CMK (cell line): ENCODE measurements at regions not wholly inside any gene's neighbourhood (a gene's known extent, or its start where the extent isn't known, plus 50 kb on each side); places are given as distances from the start of the nearest gene placed in this dataset.
A peak's percentile ranks its signal among the peaks of the same experiment; 100 is the strongest.

Experiments
- DNase-seq: peaks from one replicate; pipeline ENCODE4 v3.0.0-alpha.2; 2010; ENCODE audit warnings: low read depth

DNA sequence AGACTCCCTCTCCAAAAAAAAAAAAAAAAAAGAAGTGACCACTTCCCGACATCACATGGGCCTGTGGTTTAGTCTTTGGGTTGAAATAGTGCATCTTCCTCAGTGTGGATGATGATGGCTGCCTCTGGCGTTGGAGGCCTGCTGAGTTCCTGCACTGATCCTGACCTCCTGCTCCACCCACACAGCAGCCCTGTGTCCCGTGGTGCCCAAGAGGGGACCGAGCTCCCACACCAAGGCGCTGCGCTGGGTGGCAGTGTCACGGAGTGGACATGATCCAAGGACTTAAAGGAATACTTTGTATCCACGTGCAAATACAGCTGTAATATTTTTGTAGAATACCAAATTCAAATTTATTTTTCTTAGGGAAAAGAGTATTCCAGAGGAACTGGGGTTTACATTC lies 109.2 kb upstream of the PHACTR3 start:
- no peak for DNase-seq

DNA sequence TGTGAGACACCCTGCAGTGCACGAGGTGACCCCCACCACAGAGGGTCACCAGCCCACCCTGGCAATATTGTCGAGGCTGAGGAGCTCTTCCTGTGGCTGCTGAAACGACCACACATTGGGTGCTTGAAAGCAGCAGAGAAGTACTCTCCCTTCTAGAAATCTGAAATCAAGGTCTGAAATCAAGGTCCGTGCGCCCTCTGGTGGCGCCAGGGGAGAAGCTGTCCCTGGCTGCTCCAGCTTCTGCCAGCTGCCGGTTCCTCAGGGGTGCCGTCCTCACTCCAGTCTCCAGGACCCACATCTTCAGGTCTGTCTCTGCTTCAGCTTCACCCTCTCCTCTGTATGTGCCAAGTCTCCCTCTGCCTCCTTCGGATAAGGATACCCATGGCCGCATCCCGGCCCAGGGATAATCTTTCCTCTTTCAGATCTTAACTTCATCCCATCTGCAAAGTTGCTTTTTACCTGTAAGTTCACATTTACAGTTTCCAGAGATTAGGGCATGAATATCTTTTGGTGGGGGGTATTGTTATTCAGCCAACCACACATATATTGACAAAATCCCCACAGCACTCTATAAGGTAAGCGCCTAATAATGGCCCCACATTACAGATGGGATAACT lies 108.3 kb upstream of the PHACTR3 start:
- peak; percentile 14 for DNase-seq

GRCh38 chr20:59498291-59498690 lies 106.0 kb upstream of the PHACTR3 start:
- no peak for DNase-seq

DNA sequence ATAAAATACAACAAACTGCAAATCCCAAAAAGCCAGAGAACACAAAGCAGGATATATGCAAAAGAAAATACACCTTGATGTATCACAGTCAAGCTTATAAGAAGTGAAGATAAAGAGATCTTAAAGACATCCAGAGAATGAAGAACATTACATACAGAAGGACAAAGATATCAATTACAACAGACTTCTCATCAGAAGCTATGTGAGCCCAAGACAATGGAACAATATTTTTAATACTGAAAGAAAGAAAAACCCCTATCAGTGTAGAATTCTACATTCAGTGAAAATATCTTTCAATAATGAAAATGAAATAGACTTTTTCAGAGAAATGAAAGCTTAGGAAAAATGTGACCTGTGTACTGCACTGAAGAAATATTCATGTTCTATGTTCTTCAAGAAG lies 104.5 kb upstream of the PHACTR3 start:
- DNase-seq, result no peak

DNA sequence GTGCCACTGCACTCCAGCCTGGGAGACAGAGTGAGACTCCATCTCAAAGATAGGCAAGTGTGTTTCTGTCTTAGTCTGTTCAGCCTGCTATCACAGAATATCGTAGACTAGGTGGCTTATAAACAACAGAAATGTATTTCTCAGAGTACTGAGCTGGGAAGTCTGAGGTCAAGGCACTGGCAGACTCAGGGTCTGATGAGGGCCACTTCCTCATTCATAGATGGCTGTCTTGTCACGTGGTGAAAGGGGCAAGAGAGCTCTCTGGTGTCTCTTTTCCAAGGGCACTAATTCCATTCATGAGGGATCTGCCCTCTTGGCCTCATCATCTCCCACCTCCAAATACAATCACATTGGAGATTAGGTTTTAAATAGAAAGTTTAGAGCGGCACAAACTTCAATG lies 95.6 kb upstream of the PHACTR3 start:
- no peak for DNase-seq

GRCh38 chr20:59512651-59513050 lies 91.7 kb upstream of the PHACTR3 start:
- no peak for DNase-seq

- DNase-seq, result no peak
Measured at GRCh38 chr20:59514554-59514953, 89.8 kb upstream of the PHACTR3 start.

DNA sequence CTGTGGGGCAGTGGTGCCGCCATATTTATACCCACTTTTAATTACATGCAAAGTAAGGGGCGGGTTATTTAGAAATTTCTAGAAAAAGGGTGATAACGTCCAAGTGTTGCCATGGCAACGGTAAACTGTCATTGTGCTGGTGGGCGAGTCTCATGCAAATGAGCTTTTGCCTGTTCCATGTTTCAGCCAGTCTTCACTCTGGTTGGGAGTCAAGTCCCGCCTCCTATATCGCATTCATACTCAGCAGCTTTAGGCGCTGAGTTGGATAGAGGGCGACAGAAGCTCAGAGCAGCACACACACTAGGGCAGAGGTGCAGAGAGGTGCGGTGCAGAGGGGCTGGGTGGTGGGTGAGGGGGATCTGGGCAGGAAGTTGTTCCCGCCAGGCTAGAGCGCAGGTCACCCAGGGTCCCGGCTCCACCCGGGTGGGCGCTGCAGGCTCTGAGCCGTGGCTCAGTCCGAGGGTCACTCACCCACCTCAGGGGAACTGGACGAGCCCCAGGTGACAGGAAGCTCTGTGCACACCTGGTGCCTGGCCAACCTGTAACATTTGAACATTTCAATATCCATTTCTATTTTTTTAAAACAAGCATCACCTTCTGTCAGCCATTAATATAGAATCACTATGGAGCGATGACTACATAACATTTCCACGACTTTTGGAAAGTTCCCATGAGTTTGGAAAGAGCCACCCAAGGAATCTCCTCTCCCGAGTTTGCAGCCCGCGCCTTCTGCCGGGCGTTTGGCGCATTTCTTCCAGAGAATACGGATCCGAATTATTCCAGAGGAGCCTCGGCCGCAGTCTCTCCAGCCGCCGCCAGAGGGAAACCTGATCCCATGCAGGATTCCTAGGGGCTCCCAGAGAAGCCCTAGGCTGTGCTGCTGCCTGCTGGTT lies 89.1 kb upstream of the PHACTR3 start:
- DNase-seq, result no peak

- no peak for DNase-seq
Measured at GRCh38 chr20:59515906-59516209, 88.5 kb upstream of the PHACTR3 start.

- DNase-seq, result no peak
Measured at GRCh38 chr20:59518881-59519706, 85.2 kb upstream of the PHACTR3 start.

DNA sequence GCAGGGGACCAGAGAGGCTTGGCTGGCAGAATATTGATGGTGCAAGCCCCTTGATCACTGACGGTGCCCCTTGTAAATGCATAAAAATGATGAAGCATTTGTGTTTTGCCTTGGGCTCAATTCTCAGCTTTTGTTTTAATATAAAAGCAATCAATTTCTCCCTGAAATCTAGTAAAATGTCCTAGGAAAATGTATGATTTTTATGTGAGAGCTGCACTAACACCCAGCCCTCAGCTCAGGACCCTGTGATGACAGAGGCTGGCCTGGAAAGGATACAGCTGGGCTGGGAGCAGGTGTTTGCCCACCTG lies 84.7 kb upstream of the PHACTR3 start:
- no peak for DNase-seq

DNA sequence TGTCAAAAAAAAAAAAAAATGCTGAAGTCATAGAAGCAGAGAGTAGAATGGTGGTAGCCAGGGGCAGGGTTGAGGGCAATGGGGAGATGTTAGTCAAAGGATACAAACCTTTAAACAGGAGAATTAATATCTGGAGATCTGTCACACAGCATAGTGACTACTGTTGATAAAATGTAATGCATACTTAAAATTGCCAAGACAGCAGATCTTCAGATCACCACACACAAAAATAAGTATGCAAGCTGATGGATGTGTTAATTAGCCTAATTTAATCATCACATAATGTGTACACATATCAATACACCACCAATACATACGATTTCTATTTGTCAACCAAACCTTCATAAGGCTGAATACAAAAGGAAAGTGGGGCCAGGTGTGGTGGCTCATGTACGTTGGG lies 83.5 kb upstream of the PHACTR3 start:
- no peak for DNase-seq

- no peak for DNase-seq
Measured at GRCh38 chr20:59525500-59526241, 78.7 kb upstream of the PHACTR3 start.

GRCh38 chr20:59526242-59527225 lies 77.8 kb upstream of the PHACTR3 start:
- no peak for DNase-seq

DNA sequence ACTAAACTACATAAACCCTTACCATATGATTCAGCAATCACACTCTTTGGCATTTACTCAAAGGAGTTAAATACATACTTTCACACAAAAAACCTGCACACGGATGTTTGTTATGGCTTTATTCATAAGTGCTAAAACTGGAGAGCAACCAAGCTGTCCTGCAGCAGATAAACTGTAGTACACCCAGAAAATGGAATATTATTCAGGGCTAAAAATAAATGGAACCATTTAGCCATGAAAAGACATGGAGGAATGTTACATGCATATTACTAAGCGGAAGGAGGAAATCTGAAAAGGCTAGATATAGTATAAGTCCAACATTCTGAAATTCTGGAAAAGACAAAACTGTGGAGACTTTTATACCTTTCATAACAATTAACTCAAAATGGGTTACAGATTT lies 73.6 kb upstream of the PHACTR3 start:
- DNase-seq, result no peak

DNA sequence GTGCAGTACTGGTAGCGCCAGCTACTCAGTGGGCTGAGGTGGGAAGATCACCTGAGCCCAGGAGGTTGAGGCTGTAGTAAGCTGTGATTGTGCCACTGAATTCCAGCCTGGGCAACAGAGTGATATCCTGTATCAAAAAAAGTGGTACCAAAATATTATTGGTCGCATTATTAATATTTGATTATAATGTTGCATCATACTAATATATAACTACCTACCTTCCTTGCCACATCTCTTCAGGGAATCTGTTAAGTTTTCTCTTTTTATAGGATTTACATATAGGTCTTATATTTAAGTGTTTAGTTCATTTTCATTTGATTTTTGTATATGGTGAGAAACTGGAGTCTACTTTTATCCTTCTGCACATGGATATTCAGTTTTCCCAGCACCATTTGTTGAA lies 66.3 kb upstream of the PHACTR3 start:
- DNase-seq, result no peak

DNA sequence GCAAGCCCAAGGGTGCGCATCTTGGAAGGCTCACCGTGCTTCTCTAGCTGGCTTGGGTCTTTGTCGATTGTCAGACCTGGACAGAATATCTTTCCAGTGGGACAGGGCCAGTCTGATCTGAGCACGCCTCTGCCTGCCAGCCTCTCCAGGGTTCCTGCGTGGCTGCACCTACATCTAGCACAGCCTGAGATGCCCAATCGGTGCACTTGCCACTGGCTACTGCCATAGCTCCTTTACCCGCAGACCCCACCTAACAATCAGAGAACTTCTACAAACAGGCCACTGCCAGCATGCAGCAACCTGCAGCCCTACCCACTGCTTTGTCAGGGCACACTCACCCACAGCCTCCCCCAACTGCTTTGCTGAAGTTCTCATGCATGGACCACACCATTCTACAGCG lies 56.7 kb upstream of the PHACTR3 start:
- DNase-seq, result no peak
